8988T (cell line): ENCODE measurements at regions not wholly inside any gene's neighbourhood (a gene's known extent, or its start where the extent isn't known, plus 50 kb on each side); places are given as distances from the start of the nearest gene placed in this dataset.
"Not testable (repeated sequence)": the region's sequence is repeated elsewhere in the genome, so short reads cannot be mapped to it uniquely, and the experiment has no call there.

Source experiments
- DNase-seq: peaks from one replicate; pipeline ENCODE4 v3.0.0; 2011

DNA sequence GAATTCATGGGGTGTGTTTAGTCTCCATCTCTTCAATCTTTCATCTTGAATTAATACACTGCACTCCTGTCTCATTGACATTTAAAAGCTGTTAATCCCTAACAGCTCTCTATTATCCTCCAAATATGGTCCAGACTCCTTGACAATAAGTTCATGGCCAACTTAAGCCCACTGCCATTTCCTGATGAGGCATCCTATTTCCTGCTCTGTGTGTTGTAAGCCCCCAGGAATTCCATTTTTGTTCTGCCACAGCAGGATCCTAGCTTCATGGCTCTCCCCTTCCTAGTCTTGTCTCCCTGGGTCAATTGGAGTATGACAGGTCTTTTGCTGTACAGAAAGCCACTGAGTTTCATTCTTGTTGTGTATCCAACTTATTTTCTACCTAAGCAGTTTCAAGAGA lies 218.8 kb downstream of the OTUD1 start:
- no peak for DNase-seq

DNA sequence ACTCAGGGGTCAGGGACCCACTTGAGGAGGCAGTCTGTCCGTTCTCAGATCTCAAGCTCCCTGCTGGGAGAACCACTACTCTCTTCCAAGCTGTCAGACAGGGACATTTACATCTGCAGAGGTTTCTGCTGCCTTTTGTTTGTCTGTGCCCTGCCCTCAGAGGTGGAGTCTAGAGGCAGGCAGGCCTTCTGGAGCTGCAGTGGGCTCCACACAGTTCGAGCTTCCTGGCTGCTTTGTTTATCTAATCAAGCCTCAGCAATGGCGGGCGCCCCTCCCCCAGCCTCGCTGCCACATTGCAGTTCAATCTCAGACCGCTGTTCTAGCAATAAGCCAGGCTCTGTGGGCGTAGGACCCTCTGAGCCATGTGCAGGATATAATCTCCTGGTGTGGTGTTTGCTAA lies 233.0 kb downstream of the OTUD1 start:
- DNase-seq, result not testable (repeated sequence)

DNA sequence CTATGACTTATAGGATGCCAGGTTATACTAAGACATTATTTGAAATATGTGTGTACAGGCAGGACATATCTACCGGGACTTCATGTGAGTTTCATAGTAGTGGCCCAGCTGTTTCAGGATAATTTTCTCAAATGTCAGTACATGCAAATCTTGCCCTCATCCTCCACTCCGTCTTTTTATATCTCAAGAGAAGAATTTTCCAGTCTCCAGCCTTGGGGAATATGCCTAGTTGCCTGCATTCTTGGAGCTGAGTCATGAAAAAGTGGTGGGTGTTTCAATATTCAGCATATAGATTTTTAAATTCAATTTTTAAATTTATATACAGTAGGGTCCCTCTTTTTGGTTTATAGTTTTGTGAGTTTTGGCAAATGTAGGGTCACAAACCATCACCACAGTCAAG lies 236.7 kb downstream of the OTUD1 start:
- DNase-seq, result no peak

DNA sequence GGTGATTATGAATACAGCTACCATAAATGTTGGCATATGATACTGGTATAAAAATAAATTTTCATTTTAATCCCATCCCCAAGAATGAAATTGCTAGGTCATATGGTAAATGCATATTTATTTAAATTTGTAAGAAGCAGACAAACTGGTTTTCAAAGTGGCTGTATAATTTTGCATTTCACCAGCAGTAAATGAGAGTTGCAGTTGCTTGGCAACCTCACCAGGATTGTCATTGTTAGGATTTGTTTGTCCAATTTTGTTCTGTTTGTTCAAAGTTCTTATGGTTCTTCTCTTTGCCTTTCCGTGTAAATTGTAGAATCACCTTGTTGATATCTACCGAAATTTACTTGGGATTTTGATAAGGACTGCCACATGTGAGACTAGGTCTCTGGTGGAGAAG lies 237.4 kb downstream of the OTUD1 start:
- no peak for DNase-seq

DNA sequence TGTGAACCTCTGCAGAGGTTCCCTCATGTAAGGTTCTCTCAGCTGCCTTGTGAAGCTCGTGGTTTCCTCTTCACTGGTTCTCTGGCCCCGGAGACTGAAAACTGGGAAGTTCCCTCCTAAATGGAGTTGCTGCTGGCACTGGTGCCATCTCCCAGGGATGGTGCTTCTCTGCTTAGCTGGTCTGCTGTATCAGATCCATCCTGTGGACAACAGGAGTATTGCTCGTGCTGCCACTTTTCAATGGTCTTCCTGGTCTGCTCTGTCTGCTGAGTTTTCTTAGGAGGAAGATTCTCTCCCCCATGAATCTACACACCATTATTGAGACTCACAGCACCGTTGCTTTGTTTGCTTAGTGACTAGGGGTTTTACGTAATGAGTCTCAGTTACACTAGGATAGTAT lies 247.8 kb downstream of the OTUD1 start:
- no peak for DNase-seq

DNA sequence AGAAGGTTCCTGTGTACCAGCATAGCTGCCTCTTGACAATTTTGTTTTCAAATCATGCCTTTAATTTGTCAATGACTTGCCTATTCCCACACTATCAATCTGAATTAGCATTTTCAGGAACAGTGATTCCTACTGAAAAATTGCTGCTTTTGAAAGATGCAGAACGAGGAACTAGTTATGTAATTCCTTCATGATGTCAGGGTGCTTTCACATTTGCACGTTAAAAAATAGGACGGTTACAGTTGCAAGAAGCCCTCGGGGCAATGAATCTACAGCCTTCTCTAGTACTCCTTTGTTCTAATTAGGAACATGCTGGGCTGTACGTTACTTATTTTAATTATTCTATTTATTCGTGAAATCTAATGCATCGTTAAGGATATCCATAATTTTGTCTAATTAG lies 253.9 kb downstream of the OTUD1 start:
- DNase-seq, result no peak

DNA sequence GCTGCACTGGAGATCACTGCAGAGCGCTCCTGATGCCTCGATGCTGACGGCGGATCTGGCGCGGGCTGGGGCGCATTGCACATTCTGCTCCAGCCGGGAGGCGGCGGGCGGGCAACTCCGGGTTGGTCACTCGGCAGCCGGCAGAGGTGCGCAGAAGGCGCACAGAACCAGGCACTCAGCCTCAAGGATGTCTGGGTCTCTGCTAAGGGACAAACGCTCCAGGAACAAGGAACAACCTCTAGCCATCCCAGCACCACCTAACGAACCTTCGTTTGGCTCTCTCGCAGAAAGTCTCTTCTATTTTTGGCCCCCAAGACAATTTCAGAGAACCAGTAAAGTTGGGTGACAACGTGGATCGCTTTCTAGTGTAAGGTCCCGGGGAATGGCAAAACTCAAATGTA lies 254.6 kb downstream of the OTUD1 start:
- DNase-seq, result no peak

DNA sequence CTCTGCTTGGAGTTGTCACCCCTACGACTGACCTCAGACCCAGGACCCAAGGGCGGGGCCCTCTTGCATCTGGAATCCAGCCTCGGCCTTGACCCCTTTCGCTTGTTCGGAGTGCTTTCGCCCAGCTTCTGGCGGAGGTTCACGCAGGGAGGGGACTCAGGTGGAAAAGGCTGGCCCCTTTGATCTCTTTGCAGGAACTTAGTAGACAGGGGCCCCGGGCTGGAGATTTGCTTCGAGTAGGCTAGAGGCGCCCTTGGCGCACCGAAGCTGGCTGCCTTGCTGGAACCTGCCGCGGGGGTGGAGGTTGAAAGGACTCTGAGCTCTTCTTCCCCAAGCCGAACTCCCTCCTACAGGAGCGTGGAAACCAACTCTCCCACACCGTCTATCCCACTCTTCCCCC lies 255.1 kb downstream of the OTUD1 start:
- DNase-seq, result no peak

DNA sequence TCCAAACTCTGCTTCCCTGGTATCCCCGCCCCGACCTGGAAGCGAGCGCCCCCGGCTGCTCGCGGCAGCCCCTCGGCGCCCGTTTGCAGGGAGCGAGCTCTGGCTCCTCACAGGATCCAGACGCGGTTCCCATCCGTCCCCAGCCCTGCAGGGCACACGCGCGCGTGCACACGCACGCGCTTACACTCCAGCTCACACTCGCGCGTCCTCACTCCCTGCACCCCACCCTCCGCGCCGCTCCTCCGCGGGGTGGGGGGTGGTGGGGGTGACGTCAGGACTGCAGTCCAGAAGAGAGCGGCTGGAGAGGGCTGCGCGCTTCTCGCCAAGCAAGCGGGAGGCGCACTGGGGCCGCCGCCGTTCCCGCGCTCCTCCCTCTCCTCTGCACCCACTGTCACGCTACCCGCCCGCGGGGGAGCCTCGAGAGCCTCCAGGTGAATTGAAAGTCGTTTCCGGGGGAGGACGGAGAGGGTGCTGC lies 255.6 kb downstream of the OTUD1 start:
- DNase-seq, result no peak

DNA sequence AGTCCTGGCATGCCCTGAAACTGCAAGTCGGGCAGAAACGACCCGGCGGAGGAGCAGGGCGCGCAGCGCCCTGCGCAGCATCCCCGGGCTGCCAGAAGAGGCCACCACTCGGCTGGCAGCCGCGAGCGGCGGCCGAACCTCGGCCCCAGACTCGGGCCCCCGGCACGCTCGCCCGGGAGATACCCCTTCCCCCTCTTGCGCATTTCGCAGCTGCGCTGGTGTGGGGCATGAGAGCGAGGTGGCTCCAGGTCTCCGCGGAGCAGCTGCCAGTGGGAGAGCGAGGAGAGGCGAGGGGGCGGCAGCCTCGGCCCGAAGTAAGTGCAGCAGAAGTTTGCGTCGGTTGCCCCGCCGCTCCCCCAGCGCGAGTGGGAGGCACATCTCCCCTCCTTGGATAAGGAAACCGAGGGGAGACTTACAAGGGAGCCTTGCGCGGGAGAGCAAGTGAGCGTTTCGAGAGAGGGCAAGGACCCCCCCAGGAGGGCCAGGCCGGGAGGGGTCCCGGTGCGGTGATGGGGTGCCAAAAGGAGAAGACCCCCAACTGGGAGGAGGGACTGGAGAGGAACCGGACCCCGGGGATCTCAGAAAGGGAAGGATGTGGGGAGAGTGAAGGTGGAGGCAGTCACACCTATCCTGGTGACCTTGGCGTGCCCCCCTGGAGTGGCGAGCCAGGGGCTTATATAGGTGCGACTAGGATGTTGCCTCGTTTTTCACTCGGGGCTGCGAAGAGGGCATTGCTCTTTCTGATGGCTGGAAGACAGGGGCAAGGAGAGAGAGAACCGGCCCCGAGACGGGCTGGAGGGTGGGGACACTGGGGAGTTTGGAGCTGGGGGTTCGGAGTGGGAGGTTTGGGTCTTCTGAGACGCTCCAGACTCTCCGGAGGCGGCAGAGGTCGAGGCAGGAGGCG lies 256.3 kb downstream of the OTUD1 start:
- DNase-seq, result no peak

DNA sequence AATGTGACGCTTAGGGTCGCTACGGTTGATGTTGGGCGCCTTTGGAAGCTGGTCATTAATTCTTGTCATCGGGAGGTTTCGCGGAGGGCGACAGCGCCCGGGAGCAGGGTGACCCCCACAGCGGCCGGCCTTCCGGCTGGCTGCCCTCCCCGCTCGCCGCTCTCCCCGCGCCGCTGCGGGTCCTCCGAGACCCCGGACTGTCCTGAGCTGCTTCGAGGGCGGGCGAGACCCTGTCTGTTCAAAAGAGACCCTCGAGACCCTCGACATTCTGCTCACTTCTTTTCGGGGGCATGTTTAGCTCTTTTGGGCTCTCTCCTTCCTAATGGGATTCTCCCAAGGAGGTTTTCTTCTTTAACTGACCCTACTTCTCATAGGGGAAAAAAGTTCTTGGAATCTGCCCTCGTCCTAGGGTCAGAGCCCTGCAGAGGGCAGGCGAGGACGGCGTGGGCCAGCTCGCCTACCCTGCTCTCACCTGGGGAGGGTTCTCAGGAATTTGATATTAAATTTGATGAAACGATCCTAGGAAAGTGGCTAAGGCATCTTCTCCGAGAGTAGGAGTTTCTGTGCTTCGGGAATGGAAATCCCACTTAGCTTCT lies 257.0 kb downstream of the OTUD1 start:
- no peak for DNase-seq

DNA sequence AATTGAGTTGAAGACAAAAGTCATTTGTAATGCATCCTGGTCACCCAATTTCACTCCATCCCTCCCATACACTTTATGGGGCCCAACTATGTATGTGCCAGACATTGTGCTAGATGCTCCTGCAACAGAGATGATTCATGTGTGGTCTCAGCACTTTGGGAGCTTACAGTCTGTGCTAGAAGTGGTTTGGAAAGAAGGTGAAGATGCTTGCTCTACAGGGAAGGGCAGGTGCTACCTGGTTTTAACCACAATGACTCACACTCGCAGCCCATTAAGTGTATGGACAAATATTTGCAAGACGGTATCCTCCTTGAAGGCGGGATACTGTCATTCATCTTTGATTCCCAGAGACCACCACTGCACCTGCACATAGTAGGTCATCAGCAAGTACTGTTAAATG lies 257.6 kb downstream of the OTUD1 start:
- DNase-seq, result no peak

DNA sequence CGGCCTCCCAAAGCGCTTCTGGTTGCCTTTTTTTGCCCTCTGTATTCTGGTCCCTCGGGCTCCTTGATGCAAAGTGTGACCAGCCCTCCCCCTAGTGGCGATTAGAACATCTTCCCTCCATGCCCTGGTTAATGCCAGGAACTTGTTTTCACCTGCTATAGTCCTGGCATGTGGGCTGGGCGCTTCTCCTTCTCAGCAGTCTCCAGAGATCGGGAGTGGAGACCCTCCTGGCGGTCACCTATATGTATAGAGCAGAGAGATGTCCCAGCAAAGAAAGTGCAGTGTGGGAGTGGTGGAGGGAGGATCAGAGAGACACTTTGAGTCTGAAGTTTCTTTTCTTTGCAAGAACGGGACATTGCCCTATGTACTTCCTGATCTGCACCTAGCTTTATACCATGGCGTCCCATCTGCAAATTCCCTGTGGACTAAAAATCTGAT lies 264.1 kb downstream of the OTUD1 start:
- DNase-seq, result peak; percentile 28

DNA sequence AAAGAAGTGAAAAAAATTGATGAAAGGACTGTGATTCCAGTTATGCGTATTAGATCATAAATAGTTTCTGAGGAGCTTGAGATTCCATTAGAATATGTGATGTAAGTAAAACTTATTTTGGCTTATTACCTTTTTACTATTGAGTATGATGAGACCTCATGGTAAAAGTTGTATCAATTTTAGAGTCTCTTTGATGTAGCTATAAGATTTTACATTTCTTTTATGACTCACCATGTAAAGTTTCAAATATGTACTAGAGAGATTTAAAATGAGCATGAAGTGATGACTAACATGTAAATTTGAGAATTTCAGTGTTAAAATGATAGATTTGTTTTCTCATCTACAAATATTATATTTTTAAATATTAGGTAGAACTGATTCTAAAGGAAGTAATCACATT lies 276.5 kb downstream of the OTUD1 start:
- DNase-seq, result no peak

DNA sequence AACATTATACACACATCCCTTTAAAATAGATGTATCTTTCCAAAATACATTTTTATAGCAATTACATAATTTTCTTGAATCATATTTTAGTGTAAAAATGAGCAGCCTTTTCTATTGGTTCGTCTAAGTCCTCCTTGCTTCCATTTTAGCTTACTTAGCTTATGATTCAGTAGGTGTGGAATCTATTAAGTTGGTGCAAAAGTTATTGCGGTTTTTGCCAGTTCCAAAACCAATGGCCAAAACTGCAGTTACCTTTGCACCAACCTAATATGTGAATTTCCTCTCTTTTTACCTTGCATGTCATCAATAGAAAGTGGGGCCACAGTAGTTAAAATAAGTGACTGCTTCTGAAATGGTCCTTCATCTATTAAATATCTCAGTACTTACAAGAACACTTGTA lies 279.0 kb downstream of the OTUD1 start:
- DNase-seq, result no peak

DNA sequence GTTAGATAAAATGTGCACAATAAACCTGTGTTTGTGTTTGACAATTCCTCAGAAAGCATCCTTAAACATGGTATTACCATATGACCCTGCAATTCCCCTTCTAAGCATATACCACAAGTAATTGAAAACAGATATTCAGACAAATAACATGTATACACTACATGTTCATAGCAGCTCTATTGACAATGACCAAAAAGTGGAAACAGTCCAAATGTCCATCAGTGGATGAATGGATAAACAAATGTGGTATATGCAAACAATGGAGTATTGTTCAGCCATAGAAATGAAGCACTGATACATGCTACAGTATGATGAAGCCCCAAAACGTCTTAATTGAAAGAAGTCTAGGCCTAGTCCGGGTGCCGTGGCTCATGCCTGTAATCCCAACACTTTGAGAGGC lies 280.1 kb downstream of the OTUD1 start:
- DNase-seq, result no peak

DNA sequence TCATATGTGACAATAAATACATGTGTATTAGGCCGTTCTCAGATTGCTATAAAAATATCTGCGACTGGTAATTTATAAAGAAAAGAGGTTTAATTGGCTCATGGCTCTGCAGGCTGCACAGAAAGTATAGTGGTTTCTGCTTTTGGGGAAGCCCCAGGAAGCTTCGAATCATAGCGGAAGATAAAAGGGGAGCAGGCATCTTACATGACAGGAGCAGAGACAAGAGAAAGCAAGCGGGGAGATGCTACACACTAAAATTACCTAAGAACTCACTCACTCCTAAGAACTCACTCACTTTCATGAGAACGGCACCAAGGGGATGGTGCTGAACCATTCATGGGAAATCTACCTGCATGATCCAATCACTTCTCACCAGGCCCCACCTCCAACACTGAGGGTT lies 284.9 kb downstream of the OTUD1 start:
- DNase-seq, result no peak

DNA sequence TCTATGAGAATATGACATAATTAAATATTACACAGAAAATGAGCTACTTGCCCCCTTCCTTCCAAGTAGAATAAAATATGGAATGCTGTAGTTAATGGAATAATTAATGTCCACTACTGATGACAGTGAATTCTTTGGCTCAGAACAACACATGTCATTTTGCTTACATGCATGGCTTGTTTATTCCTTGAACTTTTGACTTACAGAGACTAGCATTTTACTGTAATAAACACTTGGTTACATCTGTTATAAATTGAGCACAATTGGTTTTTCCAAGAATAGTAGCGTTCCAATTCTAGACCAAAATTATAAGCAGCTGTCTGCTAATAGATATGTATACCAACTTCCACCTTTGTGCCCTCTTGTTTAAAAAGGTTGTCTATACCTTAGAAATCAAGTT lies 286.7 kb downstream of the OTUD1 start:
- no peak for DNase-seq

DNA sequence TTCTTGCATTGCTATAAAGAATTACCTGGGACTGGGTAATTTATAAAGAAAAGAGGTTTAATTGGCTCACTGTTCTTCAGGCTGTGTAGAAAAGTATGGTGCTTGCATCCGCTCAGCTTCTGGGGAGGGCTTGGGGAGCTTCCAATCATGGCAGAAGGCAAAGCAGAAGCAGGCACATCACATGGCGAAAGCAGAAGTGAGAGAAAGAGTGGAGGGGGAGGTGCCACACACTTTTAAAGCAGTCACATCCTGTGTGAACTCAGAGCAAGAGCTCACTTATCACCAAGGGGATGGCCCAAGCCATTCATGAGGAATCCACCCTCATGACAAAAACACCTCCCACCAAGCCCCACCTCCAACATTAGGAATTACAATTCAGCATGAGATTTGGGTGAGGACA lies 303.5 kb downstream of the OTUD1 start:
- DNase-seq, result no peak

DNA sequence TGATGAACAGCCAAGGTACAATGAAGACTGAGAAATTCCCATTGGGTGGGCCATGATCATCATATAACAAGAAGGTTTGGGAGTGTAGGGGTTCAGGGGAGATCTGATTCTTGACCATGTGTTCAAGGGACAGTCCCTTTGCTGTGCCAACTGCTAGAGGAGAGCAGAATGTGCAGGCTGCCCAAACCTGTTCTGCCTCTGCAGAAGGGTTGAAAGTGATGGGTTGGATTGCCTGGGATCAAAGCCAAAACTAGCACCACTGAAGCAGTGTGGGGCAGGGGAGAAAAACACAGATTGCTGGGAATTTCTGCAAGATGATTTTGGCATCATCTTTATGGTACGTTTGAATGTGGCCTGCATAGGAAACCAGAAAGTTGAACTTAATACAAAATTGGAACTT lies 303.9 kb downstream of the OTUD1 start:
- no peak for DNase-seq

DNA sequence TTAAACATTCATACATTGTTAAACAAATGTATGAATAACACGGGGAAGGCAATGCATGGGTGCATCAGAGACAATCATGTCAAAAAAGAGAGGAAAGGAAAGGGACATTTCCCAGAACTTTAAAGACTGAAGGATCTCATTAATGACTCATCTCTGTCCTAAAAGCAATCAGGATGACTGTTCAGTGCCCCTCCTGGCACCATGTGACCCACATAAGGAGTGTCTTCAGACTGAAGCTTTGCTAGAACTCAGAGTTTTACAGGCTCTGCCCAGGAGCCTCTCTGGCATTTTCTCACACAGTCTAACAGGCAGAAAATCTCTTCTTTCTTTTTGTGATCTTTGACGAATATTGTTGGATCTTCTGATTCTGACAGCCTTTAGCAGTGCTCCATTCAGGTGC lies 315.3 kb downstream of the OTUD1 start:
- no peak for DNase-seq

DNA sequence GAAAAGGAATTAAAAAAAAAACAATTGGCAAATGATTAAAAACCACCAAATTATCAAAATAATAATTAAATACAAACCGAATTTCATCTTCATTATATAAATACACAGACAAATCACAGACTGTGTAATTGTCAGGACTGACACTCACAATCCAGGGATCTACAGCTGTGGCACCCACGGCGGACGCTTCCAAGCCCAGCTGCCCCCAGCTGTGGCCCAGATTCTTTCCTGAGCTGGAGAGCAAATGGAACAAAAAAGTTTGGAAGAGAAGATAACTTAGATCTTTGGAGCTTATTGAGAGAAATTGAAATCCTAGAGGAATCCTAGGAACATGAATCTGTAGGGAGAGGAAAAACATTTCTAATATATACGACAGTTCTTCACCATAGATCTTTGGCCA lies 316.1 kb downstream of the OTUD1 start:
- no peak for DNase-seq

DNA sequence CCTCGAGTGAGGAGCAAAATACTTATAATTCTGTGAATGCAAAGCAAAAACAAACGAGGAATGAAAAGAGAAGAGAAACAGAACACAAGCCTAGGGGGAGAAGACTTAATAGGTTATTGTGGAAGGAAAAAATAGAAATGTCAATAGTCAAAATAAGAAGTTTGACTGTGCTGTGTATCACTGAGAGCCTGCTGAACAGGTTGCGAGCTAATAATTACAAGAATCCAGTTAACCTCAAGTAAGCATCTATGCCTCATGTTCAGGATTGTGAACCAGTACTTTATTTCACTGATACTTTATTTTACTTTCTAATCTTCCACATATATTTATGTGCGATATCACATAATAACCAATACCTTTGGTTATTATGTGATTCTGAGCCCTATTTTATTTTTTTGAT lies 316.7 kb downstream of the OTUD1 start:
- no peak for DNase-seq

DNA sequence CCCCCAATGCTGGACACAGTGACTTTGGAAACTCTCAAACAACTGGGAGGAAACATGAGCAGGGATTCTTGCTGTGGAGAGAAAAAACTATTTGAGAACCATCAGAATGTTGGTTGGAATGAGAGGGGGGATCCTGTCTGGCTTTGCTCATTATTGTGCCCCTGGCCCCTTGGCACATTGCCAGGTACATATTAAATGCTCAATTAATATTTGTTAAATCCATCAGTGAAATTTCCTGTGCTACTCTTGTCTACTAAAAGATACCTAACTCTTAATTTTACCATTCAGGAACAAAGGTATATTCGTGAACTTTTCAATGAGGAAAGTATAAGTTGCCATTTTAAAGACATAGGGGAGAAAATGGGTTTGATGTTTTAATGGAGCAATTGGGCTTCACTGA lies 329.4 kb downstream of the OTUD1 start:
- no peak for DNase-seq

DNA sequence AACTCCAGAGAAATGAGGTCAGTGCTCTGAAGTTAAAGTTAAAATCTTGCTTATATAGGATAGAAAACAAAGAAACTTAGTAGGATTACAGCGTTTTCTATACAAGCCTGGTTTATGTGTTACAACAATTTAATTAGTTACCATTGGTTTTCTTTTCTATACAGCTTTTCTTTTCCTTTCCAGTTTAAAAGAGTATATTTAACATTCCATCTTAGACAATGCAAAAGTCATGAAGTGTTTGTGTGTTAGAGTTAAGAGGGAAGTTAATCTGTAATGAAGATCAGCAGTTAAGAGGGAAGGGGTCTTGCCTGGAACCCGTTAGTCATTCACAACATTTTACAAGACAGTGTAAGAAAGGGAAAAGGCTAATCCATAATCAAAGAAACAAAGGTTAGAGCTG lies 338.3 kb downstream of the OTUD1 start:
- DNase-seq, result no peak
